ENCODE measurements at regions not wholly inside any gene's neighbourhood (a gene's known extent, or its start where the extent isn't known, plus 50 kb on each side); places are given as distances from the start of the nearest gene placed in this dataset.

GRCh38 chr10:75303045-75303777 is 67.5 kb upstream of the COMTD1 start:
- no peak for TF ChIP-seq CTCF (IDR thresholded peaks at IDR 0.05)
- no peak for TF ChIP-seq POLR2A (IDR thresholded peaks at IDR 0.05)
